Daoy (cell line): ENCODE measurements at regions not wholly inside any gene's neighbourhood (a gene's known extent, or its start where the extent isn't known, plus 50 kb on each side); places are given as distances from the start of the nearest gene placed in this dataset.

Source experiments
- DNase-seq: peaks from one replicate; pipeline ENCODE4 v3.0.0-alpha.2; 2015; ENCODE audit warnings: low read depth

- no peak for DNase-seq
Observed at GRCh38 chr3:144626835-144627234, 655.2 kb downstream of the DIPK2A start.

GRCh38 chr3:144629381-144629780, 657.8 kb downstream of the DIPK2A start:
- DNase-seq: no peak

DNA sequence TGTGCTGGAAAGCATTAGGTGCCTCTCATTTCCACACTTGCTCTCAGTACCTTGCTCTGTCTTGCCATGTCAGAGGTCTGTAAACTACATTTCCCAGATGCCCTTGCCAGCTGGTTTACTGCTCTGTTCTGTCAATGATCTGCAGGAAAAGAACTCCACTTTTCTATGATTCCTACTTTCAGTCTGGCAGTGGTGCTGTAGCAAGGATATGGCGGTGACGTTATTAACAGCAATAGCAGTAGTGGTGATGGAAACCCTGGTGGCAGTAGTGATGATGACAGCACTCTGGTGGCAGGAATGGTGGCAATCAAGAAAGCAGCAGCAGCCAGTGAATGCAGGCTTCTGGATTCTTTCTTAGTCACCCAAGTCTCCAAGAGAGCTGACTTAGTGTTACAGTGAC, 665.2 kb downstream of the DIPK2A start:
- DNase-seq: no peak

GRCh38 chr3:144638009-144638408, 666.4 kb downstream of the DIPK2A start:
- no peak for DNase-seq

- DNase-seq: no peak
Observed at GRCh38 chr3:144643771-144644198, 672.2 kb downstream of the DIPK2A start.

GRCh38 chr3:144645300-144645699, 673.7 kb downstream of the DIPK2A start:
- DNase-seq: no peak

GRCh38 chr3:144650380-144650779, 678.8 kb downstream of the DIPK2A start:
- no peak for DNase-seq

DNA sequence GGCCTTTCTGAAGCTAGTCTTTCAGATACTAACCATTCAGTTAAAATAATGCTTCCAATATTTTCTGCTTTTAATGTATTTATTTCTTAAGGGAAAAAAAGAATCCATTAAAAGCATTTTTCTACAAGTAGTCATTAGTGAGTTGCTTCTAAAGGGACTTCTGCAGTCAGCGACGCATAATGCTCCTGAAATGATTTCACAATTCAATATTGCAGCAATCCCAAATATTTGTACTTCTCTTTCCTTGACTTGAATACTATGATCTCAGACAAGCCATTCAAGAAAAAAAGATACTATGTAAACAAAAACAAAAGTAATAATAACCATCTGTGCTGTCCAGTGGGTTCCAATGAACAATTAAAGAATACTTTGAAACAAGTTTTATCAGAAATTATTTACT, 681.0 kb downstream of the DIPK2A start:
- no peak for DNase-seq

GRCh38 chr3:144655423-144655822, 683.8 kb downstream of the DIPK2A start:
- DNase-seq: no peak

GRCh38 chr3:144660186-144660585, 688.6 kb downstream of the DIPK2A start:
- no peak for DNase-seq

- no peak for DNase-seq
Observed at GRCh38 chr3:144662729-144663128, 691.1 kb downstream of the DIPK2A start.

DNA sequence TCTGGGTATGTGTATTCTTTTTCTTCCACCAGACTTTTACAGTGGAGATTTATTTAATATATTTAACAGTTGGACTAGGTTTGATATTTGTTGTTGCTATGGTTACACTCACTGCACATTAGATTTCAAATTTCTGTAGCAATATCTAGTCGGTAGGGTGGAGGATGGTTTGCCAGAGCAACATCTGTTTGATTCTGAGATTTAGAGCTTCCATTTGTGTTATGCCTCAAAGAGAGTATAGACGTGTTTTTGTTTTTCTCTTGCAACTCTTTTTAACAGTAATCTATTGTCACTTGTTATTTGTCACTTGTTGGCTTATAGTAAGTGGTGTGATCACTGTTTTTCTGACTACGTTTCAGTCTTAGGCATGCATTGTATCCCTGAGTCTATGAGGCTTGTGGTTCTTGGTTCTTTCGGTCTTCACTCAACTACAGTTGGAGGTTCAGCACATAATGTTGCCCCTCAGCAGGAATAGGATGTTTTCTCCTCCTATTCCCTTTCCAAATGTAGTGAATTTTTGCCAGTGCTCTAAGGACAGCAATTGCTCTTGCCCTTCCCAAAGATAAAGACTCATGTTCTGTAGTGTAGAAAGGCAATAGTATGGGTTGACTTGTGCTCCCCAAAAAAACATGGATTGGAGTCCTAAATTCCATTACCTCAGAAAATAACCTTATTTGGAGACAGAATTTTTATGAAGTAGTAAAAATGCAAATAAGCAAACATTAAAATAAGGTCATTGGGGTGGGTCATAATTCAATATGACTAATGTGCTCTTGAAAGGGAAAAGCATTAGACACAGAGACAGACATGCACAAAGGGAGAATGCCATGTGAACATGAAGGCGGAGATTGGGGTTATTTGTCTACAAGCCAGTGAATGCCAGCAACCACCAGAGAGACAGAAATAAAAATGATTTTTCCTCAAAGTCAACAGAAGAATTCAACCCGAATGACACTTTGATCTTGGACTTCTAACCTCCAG, 692.1 kb downstream of the DIPK2A start:
- DNase-seq: no peak

GRCh38 chr3:144665567-144666053, 694.0 kb downstream of the DIPK2A start:
- DNase-seq: no peak

DNA sequence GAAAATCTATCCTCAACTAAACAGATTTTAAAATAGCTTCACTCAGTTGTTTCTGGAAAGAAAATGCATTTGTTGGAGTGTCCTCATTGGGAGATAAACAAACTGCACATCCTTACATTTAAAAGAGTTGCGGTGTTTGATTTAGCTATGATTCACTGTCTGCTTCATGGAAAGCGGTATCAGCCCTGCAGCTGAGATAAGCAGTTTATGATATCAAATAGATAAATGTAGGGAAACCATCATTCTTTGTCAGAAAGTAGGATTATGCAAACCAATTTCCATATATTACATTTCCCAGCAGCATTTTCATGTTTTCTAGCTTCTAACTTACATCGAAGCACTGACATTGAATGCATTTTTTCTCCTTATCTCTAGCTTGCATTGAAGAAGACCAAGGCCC, 698.9 kb downstream of the DIPK2A start:
- DNase-seq: no peak

GRCh38 chr3:144677103-144677502, 705.5 kb downstream of the DIPK2A start:
- DNase-seq: no peak

DNA sequence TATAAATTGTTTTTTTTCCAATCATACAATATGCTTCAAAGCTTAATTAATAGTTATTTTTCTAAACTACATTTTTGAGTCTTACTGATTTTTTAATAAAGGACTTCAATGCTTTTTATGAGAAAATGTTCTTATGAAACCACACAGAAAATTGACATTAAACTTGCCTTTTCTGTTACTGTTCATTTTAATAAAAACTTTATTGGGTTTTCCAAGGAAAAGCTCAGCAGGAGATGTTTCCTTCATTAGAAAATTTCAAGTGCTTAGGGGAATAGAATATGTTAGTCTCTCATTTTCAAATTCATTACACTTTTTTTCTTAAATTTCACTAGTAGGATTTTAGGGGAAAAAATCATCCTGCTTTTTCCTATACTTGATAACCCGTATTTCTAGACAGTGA, 711.4 kb downstream of the DIPK2A start:
- DNase-seq: no peak

GRCh38 chr3:144687862-144688261, 716.2 kb downstream of the DIPK2A start:
- no peak for DNase-seq

- DNase-seq: no peak
Observed at GRCh38 chr3:144692488-144692887, 720.9 kb downstream of the DIPK2A start.

GRCh38 chr3:144708437-144708836, 736.8 kb downstream of the DIPK2A start:
- no peak for DNase-seq

DNA sequence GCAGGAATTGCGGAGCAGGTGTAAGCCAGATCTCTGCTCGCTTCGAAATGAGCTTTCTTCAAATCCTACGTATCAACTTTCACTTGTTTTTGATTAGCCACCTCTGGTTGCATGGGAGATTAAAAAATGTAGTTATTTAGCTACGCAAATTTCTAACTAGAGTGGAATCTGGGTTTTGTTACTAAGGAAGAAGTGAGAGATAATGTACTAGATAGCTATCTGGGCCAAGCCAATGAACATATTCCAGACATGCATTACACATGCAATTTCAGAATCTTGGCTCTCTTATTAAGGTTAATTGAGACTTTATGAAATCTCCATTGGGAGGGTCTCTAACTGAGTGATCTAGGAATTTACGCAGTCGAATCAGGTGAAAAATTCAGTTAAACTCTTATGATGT, 765.7 kb downstream of the DIPK2A start:
- no peak for DNase-seq

- DNase-seq: no peak
Observed at GRCh38 chr3:144743225-144743668, 771.6 kb downstream of the DIPK2A start.

DNA sequence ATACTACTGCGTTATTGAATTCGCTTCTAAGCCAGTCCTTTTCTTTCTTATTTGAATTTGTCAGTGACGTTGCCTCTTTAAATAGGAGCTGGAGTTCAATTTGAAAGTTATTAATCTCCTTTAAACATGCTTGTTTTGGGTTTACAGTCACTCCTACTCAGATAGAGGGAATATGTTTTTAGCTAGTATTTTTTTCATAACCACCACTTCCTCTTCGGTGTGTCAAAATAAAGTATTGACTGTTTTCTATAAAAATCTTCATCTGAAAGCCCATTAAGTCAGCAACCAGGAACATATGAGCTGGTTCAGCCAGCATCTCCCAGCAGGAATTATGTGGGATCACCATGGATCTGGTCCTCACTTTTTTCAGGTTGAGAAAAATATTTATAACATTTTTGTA, 772.9 kb downstream of the DIPK2A start:
- no peak for DNase-seq

DNA sequence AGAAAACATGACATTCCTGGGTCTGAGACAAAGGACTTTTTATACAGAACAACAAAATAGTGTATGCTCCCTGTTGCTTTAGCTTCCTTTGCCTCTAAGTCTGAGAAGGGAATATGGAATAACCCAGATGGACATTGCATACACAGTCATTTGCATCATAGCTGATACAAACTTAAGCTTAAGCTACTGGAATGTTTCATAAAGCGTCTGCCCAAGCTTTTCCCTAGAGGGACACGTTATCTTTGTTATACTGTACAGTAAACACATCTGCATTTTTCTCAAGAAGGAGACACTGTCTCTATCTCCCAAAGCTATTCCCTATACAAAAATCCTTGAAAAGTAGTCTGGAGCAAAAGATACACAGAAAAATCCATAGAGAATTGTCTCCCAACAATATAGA, 775.0 kb downstream of the DIPK2A start:
- no peak for DNase-seq
